NCI-H2029 (cell line): ENCODE measurements at regions not wholly inside any gene's neighbourhood (a gene's known extent, or its start where the extent isn't known, plus 50 kb on each side); places are given as distances from the start of the nearest gene placed in this dataset.
"Not testable (repeated sequence)": the region's sequence is repeated elsewhere in the genome, so short reads cannot be mapped to it uniquely, and the experiment has no call there.

Experiments
- DNase-seq: peaks from one replicate; lab custom pipeline; 2025; lab: John Stamatoyannopoulos, UW

DNA sequence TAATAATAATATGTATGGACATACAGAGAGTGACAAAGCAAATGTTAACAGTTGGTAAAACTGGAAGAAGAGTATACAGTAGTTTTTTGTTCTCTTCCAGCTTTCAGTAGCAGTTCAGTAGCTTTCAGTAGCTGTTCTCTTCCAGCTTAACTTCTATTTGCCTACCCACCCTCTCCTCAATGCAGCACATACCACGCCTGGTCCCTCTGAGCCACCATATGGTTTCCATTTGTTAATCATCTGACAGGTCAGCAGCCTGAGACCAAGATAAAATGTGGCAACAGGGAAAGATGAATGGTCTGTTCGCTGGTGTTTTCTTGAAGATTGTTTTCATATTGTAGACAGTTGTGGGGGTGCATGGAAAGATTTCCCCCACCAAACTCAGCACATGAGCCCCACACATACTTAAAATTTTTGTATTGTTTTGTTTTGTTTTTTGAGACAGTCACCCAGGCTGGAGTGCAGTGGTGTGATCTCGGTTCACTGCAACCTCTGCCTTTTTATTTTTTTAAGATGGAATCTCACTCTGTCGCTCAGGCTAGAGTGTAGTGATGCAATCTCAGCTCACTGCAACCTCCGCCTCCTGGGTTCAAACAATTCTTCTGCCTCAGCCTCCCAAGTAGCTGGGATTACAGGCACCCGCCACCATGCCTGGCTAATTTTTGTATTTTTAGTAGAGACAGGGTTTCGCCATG, 56.8 kb downstream of the ATP6V0E2 start:
- not testable (repeated sequence) for DNase-seq

DNA sequence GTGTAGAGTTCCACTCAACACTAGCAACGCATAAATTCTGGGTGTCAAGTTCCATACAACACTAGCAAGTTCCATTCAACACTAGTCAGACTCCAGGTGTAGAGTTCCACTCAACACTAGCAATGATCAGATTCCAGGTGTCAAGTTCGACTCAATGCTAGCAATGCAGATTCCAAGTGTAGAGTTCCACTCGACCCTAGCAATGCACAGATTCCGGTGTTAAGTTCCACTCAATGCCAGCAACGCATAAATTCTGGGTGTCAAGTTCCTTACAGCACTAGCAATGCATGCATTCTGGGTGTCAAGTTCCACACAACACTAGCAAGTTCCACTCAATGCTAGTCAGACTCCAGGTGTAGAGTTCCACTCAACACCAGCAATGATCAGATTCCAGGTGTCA, 60.0 kb downstream of the ATP6V0E2 start:
- peak; percentile 75 for DNase-seq

DNA sequence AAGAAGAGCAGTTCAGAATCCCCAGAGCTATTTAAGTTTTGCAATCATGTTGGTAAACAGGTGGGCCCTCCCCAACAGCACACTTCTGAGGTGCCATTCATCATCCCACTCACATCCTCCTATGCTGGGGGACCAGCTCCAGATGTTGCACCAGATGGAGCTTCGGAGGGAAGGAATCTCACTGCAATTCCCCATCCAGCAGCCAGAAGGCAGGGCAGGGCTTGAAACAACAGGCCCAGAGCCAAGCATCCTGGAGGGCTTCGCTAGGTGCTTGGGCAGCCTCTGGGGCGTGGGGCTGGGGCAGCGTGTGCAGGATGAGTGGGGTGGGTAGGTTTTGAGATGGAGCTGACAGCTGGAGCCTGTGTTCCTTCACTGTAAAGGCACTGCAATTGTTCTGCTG, 73.6 kb downstream of the ATP6V0E2 start:
- DNase-seq: not testable (repeated sequence)

GRCh38 chr7:149948444-149948843, 74.7 kb downstream of the ATP6V0E2 start:
- DNase-seq: not testable (repeated sequence)

DNA sequence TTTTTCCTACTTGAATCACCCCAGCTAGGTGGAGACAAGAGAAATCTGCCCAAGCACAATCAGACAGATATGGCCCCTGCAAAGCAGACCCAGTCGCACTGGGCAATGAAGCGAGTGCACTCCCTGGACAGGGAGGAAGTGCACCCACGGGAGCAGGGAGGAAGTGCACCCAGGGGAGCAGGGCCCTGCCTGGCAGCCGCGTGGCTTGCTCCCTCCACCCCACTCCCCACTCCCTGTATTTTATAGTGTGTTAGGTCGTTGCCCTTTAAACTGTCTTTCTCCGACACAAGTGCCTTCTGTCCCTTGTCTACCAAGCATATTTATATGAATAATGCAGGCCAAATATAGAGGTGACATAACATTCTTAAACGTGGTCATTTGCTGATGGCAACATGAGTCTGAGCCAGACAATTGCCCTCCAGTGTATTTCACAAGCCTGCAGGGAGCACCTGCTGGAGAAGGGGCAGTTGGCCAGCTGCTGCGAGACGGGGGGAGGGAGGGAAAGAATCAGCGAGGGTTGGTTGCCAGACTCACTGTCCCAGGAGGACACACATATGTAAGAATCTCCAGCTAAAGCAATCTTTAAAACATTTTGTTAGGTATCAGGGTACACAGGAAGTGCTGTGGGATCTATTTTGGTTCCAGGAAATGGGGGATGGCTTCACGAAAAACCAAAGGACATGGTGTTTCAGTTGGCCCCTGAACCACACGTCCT, 76.3 kb downstream of the ATP6V0E2 start:
- not testable (repeated sequence) for DNase-seq

DNA sequence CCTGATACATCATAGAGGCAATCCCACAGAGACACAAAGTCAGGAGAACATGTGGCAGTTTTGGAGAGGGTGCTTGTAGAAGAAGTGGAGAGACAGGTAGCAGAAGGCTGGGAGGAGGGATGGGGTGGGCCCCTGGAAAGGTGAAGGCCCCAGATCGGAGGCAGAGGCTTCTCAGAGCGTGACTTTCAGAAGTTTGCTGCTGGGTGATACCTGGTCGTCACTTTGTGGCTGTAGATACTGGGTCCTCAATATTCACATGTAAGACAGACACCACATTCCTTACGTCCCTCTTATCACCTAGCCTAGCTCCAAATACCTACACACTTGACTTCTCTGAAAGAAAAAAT, 76.8 kb downstream of the ATP6V0E2 start:
- DNase-seq: not testable (repeated sequence)

DNA sequence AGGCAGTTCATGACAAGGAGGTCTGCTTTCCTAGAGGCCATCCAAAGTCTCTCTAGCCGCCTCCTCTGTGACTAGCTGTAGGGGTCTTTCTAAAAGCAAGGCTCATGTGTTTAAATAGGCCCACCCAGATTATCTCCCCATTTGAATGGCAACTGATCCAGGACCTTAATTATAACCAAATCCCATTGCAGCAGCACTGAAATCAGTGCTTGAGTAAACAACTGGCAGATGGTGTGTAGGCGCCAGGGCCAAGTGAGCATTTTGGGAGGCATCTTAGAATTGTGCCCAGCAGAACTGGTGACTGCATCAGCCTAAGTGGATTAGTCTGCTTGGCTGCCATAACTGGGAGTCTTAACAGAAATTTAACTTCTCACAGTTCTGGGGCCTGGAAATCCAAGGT, 77.8 kb downstream of the ATP6V0E2 start:
- DNase-seq: not testable (repeated sequence)

DNA sequence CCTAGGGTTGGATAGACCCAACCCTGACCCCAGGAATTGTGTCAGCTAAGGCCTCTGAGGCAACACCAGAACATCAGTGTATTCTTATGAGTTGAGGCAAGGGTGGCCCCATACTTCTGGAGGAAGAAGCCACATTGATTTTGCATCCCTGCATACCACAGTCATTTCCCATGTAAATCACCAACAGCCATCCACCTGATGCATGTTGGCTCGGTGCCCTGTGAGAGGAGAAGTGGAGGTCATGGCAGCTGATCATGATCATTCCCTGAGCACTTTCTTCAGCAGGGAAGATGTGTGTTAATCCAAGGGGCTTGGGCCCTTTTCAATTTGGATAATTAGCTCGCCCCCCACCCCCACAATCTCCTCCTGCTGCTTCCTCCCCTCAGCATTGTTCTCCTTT, 85.1 kb downstream of the ATP6V0E2 start:
- DNase-seq: not testable (repeated sequence)

- not testable (repeated sequence) for DNase-seq
These were observed 87.1 kb downstream of the ATP6V0E2 start for GRCh38 chr7:149960863-149961262.

DNA sequence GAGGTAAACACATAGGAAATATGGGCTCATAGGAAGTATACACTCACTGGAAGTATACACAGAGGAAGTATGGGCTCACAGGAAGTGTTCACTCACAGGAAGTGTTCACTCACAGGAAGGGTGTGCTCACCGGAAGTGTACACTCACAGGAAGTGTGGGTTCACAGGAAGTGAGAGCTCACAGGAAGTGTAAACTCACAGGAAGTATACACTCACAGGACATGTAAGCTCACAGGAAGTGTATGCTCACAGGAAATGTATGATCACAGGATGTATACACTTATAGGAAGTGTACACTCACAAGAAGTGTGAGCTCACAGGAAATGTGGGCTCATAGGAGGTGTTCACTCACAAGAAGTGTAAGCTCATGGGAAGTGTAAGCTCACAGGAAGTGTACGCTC, 88.1 kb downstream of the ATP6V0E2 start:
- not testable (repeated sequence) for DNase-seq

DNA sequence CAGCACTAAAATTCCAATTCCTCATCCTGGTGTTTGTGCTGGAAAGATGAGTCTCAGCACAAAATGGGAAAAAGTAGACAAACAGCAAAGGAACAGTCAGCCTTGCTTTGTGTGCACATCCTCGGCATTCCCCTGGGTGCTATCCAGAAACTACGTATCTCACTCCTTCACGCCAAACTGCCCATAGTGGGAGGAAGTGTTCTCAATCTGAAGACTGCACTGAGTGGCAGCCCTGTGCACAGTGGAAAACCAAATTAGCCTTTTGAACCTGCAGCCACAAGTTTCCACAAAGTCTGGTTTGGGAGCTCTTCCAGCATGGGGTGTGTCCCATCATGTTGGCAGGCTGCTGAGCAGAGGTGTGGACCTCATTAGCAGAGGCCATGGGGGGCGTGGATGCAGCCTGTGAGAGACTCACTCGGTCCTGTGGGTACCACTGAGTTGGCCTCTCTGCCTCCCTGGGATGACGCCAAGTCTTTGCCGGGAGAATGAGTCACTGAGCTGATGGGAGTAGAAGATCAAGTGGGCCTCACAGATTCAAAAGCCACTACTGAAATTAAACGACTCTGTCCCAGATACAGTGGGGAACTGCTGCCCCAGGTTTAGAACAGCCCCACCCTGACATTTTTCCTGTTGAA, 89.0 kb downstream of the ATP6V0E2 start:
- not testable (repeated sequence) for DNase-seq

DNA sequence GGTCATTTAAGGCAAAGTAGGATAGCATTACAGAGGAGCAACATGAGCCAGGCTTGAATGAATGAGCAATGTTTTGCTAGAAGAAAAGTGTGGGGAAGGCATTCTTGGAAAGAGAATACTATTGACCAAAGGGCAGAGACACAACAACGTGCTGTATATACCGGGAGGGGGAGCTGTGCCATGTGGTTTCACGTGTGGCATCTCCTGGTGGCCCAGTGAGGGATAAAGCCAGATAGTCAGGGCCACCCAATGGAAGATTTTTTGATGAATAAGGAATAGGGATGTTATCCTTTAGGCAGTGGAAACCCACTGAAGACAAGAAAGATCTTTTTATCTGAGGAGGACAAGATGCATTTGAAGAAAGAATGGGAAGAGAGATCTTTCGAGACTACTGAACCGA, 90.2 kb downstream of the ATP6V0E2 start:
- DNase-seq: not testable (repeated sequence)

DNA sequence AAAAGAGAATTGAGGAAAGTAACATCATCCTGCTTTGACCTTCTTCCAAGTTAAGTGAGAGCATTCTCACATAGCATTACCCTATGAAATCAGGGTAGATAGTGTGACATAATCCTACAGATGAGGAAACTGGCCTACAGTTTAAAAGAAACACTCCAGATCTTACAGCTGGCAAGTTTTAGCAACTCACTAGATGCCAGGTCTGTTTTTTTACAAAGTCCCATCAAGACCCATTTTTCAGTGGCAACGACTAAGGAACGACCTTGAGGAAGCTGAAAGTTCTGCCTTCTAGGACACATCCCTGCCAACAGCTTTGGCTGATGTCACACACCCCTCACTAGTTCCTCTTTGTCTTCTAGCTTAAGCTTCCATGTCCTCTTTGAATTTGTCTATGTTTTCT, 92.7 kb downstream of the ATP6V0E2 start:
- not testable (repeated sequence) for DNase-seq

- not testable (repeated sequence) for DNase-seq
These were observed 99.2 kb downstream of the ATP6V0E2 start for GRCh38 chr7:149972977-149973376.

DNA sequence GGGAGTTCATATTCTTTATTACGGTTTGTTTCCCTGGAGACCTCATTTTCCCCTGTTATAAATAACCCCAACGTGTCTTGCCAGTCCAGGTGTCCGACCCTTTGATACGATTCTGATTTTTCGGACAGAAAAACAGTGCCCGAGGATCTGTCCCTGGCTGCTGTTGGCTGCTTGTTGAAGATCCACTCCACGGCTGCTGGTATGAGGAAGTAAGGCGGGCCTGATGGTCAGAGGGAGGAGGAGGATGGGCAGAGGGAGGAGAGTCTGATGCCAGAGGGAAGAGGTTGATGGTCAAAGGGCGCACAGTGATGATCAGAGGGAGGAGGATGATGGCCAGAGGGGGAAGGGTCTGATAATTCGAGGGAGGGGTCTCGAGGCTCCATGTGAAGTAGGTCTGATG, 99.9 kb downstream of the ATP6V0E2 start:
- DNase-seq: not testable (repeated sequence)

- not testable (repeated sequence) for DNase-seq
These were observed 101.8 kb downstream of the ATP6V0E2 start for GRCh38 chr7:149975608-149976007.

DNA sequence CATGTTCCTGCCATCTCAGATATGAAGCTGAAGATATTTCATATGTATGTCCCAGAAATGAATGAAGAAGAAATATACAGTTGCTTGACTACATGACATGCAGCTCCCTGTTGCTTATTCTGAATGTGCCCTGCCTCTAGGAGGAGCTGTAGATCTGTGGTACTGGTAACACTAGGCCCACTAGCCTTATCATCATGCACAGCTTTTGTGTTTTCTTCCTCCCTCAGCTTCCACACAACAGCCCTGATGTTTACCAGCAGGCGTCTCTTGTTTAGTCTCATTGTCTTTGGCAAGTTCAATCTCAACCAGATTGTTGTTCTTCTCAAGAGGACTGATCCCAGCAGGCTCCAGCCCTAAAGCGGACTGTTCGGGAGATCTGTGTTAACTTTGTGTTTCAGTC, 104.8 kb downstream of the ATP6V0E2 start:
- DNase-seq: not testable (repeated sequence)

GRCh38 chr7:149978944-149979343, 105.2 kb downstream of the ATP6V0E2 start:
- DNase-seq: not testable (repeated sequence)

DNA sequence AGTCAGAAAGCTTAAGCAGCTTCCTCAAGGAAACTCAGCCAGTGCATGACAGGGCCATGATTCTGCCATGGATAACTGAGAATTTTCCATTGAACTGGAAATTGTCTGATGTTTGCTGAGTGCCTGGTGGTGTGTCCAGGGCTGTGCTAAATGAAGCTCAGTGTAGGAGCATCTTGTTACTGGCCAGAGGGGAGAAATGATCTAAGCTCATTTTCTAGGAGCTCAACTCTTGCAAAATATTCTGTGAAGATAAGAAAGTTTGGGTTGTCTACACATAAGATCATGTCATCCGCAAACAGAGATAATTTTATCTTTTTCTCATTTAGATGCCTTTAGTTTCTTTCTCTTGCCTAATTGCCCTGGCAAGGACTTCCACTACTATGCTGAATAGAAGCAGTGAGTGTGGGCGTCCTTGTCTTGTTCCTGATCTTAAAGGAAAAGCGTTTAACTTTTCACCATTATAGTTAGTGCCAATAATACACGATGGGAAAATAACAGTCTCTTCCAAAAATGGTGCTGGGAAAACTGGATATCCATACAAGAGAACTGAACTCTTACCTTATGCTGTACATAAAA, 108.9 kb downstream of the ATP6V0E2 start:
- DNase-seq: not testable (repeated sequence)

GRCh38 chr7:149986866-149987265, 113.1 kb downstream of the ATP6V0E2 start:
- DNase-seq: not testable (repeated sequence)

- DNase-seq: not testable (repeated sequence)
These were observed 118.0 kb downstream of the ATP6V0E2 start for GRCh38 chr7:149991652-149992302.

DNA sequence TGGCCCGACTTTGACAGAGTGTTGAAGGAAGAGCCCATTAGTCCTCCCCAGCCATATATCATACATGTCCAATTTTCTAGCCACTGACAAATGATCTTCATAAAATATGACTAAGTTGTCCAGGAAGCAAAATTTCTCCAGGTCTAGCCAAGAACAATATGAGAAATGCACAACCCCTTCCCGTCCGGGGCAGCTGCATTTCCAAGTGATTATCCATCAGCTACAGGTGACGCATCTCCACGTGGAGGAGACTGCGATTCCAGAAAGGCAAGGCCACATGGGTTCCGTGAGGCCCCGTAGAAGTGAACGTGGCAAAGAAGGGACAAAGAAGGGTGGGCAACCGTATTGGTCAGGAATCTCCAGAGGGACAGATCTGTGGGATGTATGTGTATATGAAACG, 118.6 kb downstream of the ATP6V0E2 start:
- not testable (repeated sequence) for DNase-seq
